Kidney epithelial cell (primary cell): ENCODE measurements at regions not wholly inside any gene's neighbourhood (a gene's known extent, or its start where the extent isn't known, plus 50 kb on each side); places are given as distances from the start of the nearest gene placed in this dataset.
A peak's percentile ranks its signal among the peaks of the same experiment; 100 is the strongest.

Source experiments
- DNase-seq: peaks from one replicate; pipeline ENCODE4 v3.0.0-alpha.2; 2010; ENCODE audit warnings: low read depth
- H3K27me3 ChIP-seq: 2 replicates; pipeline ENCODE4 v1.6.0; 2011; ENCODE audit warnings: low read length; ENCODE audit not compliant: control insufficient read depth, insufficient read depth
- H3K36me3 ChIP-seq: 2 replicates; pipeline ENCODE4 v1.5.1; 2011; ENCODE audit warnings: low read length; ENCODE audit not compliant: control insufficient read depth, insufficient read depth
- H3K4me3 ChIP-seq: 2 replicates; pipeline ENCODE4 v1.5.1; 2011; ENCODE audit warnings: low read depth, mild to moderate bottlenecking, control low read depth, low read length
- CTCF ChIP-seq: IDR thresholded peaks from 2 replicates; pipeline ENCODE4 v1.5.1; 2011; ENCODE audit warnings: mild to moderate bottlenecking, moderate library complexity, low read length, control low read depth, inconsistent platforms; ENCODE audit not compliant: insufficient read depth, poor library complexity, severe bottlenecking

GRCh38 chr10:4247379-4247778 lies 462.4 kb upstream of the KLF6 start:
- no peak for DNase-seq
- Histone ChIP-seq H3K27me3 (no peaks in the 10 kb centered on the region), H3K36me3 (no peaks in the 10 kb centered on the region), H3K4me3 (no peak overlapping the region)
- no peak for TF ChIP-seq CTCF

- H3K36me3 ChIP-seq: no peaks in the 10 kb centered on the region
- no peak overlapping the region for H3K4me3 ChIP-seq
- no peaks in the 10 kb centered on the region for H3K27me3 ChIP-seq
- no peak for TF ChIP-seq CTCF
- no peak for DNase-seq
Observed at GRCh38 chr10:4246881-4247358, 461.9 kb upstream of the KLF6 start.

GRCh38 chr10:4243651-4244050 lies 458.6 kb upstream of the KLF6 start:
- peak; percentile 96 for DNase-seq
- Histone ChIP-seq H3K4me3 (no peak overlapping the region), H3K27me3 (no peaks in the 10 kb centered on the region), H3K36me3 (no peaks in the 10 kb centered on the region)
- no peak for TF ChIP-seq CTCF

GRCh38 chr10:4243169-4243568 lies 458.2 kb upstream of the KLF6 start:
- Histone ChIP-seq H3K27me3 (no peaks in the 10 kb centered on the region), H3K36me3 (no peaks in the 10 kb centered on the region), H3K4me3 (no peak overlapping the region)
- DNase-seq: no peak
- no peak for TF ChIP-seq CTCF

- Histone ChIP-seq H3K27me3 (no peaks in the 10 kb centered on the region), H3K36me3 (no peaks in the 10 kb centered on the region), H3K4me3 (no peak overlapping the region)
- peak; percentile 74 for DNase-seq
- no peak for TF ChIP-seq CTCF
Observed at GRCh38 chr10:4242561-4243035, 457.6 kb upstream of the KLF6 start.

- H3K27me3 ChIP-seq: no peaks in the 10 kb centered on the region
- no peaks in the 10 kb centered on the region for H3K36me3 ChIP-seq
- DNase-seq: peak; percentile 89
- TF ChIP-seq CTCF: no peak
- no peak overlapping the region for H3K4me3 ChIP-seq
Observed at GRCh38 chr10:4241724-4242345, 456.8 kb upstream of the KLF6 start.
